Liver (tissue), 8 donors: ENCODE measurements at regions not wholly inside any gene's neighbourhood (a gene's known extent, or its start where the extent isn't known, plus 50 kb on each side); places are given as distances from the start of the nearest gene placed in this dataset.

Experiments used
- DNase-seq: peaks from one replicate; pipeline ENCODE4 v3.0.0-alpha.2; 2017; ENCODE audit warnings: low spot score
- H3K27ac ChIP-seq, 2 donors: one replicate each; pipeline ENCODE4 v1.7.0; 2013; ENCODE audit warnings: inconsistent platforms in 2 of 2, low read length in 2 of 2, control low read depth in 1 of 2, low read depth in 1 of 2, mild to moderate bottlenecking in 1 of 2
- H3K27me3 ChIP-seq, 4 donors: one replicate each; pipeline versions ENCODE4 v1.6.1 to v1.7.0; 2013; ENCODE audit warnings: low read length in 3 of 4, inconsistent platforms in 1 of 4, mild to moderate bottlenecking in 1 of 4, moderate library complexity in 1 of 4; ENCODE audit not compliant: control insufficient read depth in 4 of 4, insufficient read depth in 4 of 4
- H3K36me3 ChIP-seq, 4 donors: one replicate each; pipeline versions ENCODE4 v1.6.1 to v1.7.0; 2013; ENCODE audit warnings: low read length in 3 of 4, mild to moderate bottlenecking in 3 of 4, low read depth in 1 of 4, moderate library complexity in 1 of 4; ENCODE audit not compliant: control insufficient read depth in 4 of 4, insufficient read depth in 3 of 4
- H3K4me1 ChIP-seq, 4 donors: one replicate each; pipeline versions ENCODE4 v1.6.1 to v1.7.0; 2013; ENCODE audit warnings: low read length in 3 of 4, mild to moderate bottlenecking in 3 of 4, moderate library complexity in 1 of 4; ENCODE audit not compliant: control insufficient read depth in 4 of 4, insufficient read depth in 4 of 4
- H3K4me3 ChIP-seq, 3 donors: one replicate each; pipeline versions ENCODE4 v1.6.1 to v1.7.0; 2013; ENCODE audit warnings: low read length in 3 of 3, control low read depth in 1 of 3, low read depth in 1 of 3, mild to moderate bottlenecking in 1 of 3
- H3K9ac ChIP-seq, 2 donors: one replicate each; pipeline ENCODE4 v1.7.0; 2013; ENCODE audit warnings: low read length in 2 of 2, mild to moderate bottlenecking in 2 of 2, moderate library complexity in 2 of 2, control low read depth in 1 of 2, low read depth in 1 of 2
- H3K9me3 ChIP-seq, 4 donors: one replicate each; pipeline versions ENCODE4 v1.6.1 to v1.7.0; 2013; ENCODE audit warnings: low read length in 3 of 4; ENCODE audit not compliant: control insufficient read depth in 4 of 4
- CTCF ChIP-seq: fragments of 150-350 bp; IDR thresholded peaks from 2 replicates; pipeline ENCODE4 v1.5.1; 2017; ENCODE audit warnings: improper control_type of control experiment, low read depth, low read length; ENCODE audit not compliant: missing input control
- EGR1 ChIP-seq, 2 donors: IDR thresholded peaks; 2 replicates each; pipeline ENCODE4 v1.6.1; 2016 to 2018; ENCODE audit warnings: antibody characterized with exemption in 2 of 2, low read depth in 2 of 2
- FOXA1 ChIP-seq: IDR thresholded peaks from 2 replicates; pipeline ENCODE4 v1.6.1; 2016; ENCODE audit warnings: antibody characterized with exemption
- FOXA2 ChIP-seq: IDR thresholded peaks from 2 replicates; pipeline ENCODE4 v1.6.1; 2016; ENCODE audit warnings: antibody characterized with exemption
- GABPA ChIP-seq, 2 donors: IDR thresholded peaks in 1 of 2; conservative IDR thresholded peaks in 1 of 2; 2 replicates each; pipeline ENCODE4 v1.6.1; 2016; ENCODE audit warnings: antibody characterized with exemption in 2 of 2, mild to moderate bottlenecking in 1 of 2, moderate library complexity in 1 of 2
- HNF4A ChIP-seq, 2 donors: conservative IDR thresholded peaks; 2 replicates each; pipeline ENCODE4 v1.6.1; 2016; ENCODE audit warnings: antibody characterized with exemption in 2 of 2, mild to moderate bottlenecking in 2 of 2
- JUND ChIP-seq, 2 donors: IDR thresholded peaks; 2 replicates each; pipeline ENCODE4 v1.6.1; 2016; ENCODE audit warnings: antibody characterized with exemption in 2 of 2
- MAX ChIP-seq: IDR thresholded peaks from 2 replicates; pipeline ENCODE4 v1.6.1; 2016; ENCODE audit warnings: antibody characterized with exemption
- NR2F2 ChIP-seq: IDR thresholded peaks from 2 replicates; pipeline ENCODE4 v1.6.1; 2016; ENCODE audit warnings: antibody characterized with exemption
- RAD21 ChIP-seq, 2 donors: IDR thresholded peaks; 2 replicates each; pipeline ENCODE4 v1.6.1; 2016; ENCODE audit warnings: antibody characterized with exemption in 2 of 2, mild to moderate bottlenecking in 2 of 2
- REST ChIP-seq: IDR thresholded peaks from 2 replicates; pipeline ENCODE4 v1.6.1; 2016; ENCODE audit warnings: antibody characterized with exemption, mild to moderate bottlenecking
- RXRA ChIP-seq, 2 donors: IDR thresholded peaks; 2 replicates each; pipeline ENCODE4 v1.6.1; 2017 to 2018; ENCODE audit warnings: antibody characterized with exemption in 2 of 2, mild to moderate bottlenecking in 1 of 2
- SP1 ChIP-seq: IDR thresholded peaks from 2 replicates; pipeline ENCODE4 v1.6.1; 2018; ENCODE audit warnings: antibody characterized with exemption, mild to moderate bottlenecking
- TAF1 ChIP-seq: conservative IDR thresholded peaks from 2 replicates; pipeline ENCODE4 v1.6.1; 2016; ENCODE audit warnings: antibody characterized with exemption, mild to moderate bottlenecking
- YY1 ChIP-seq: IDR thresholded peaks from 2 replicates; pipeline ENCODE4 v1.6.1; 2016; ENCODE audit warnings: antibody characterized with exemption, mild to moderate bottlenecking
- ZBTB33 ChIP-seq: IDR thresholded peaks from 2 replicates; pipeline ENCODE4 v1.6.1; 2016; ENCODE audit warnings: antibody characterized with exemption
- WGBS: extraction: QIAGEN DNeasy Blood & Tissue Kit; methylation state at CpG from one replicate; pipeline ENCODE4 v1.1.7; 2013; 5-methylcytosine and 5-hydroxymethylcytosine counted together
- donor health status: healthy.
- donor health status: healthy.
- donor health status: healthy.
- donor health status: healthy.
- donor health status: healthy.

- no peak for TF ChIP-seq ZBTB33
- TF ChIP-seq FOXA2, result no peak
- no peak for TF ChIP-seq CTCF
- TF ChIP-seq HNF4A (conservative IDR thresholded peaks at IDR 0.05), result no peak
Observed at GRCh38 chr18:75586130-75586889, 158.8 kb upstream of the SMIM21 start (continued).

GRCh38 chr18:75582940-75583339 is 155.4 kb upstream of the SMIM21 start:
- 80% methylated on average over 6 of the region's 6 CpGs for WGBS
- Histone ChIP-seq H3K9ac (no peak overlapping the region), H3K4me3 (no peak overlapping the region), H3K36me3 (no peaks in the 10 kb centered on the region), H3K27me3 (peaks cover 0 to 5% (median under 1%) of the 10 kb centered on the region in 4 donors), H3K9me3 (no peaks in the 10 kb centered on the region), H3K4me1 (no peaks in the 10 kb centered on the region), H3K27ac (no peak overlapping the region)
- no peak for DNase-seq
- TF ChIP-seq RAD21 (IDR thresholded peaks at IDR 0.05) (no peak), MAX (no peak), REST (no peak), FOXA1 (no peak), NR2F2 (no peak), TAF1 (no peak), SP1 (no peak), EGR1 (IDR thresholded peaks at IDR 0.05; ENCODE audit: low read depth in 2 of 2) (no peak), ZBTB33 (no peak), RXRA (IDR thresholded peaks at IDR 0.05) (no peak), JUND (IDR thresholded peaks at IDR 0.05) (no peak), GABPA (IDR thresholded peaks at IDR 0.05 in 1 of 2, conservative IDR thresholded peaks at IDR 0.05 in 1 of 2) (no peak), CTCF (no peak), YY1 (no peak), FOXA2 (no peak)
